K562 (cell line): ENCODE measurements at regions not wholly inside any gene's neighbourhood (a gene's known extent, or its start where the extent isn't known, plus 50 kb on each side); places are given as distances from the start of the nearest gene placed in this dataset.

Source experiments
- ATAC-seq: fragments of 200-7000 bp; cut with Tn5 transposase; 3 replicates; pipeline ENCODE4 v1.9.1; 2020; ENCODE audit warnings: moderate library complexity
- BruUV-seq: library from RNA; stranded (reverse); fragments of 400-500 nt; replicated peaks from 2 replicates; lab custom pipeline; 2021; lab: Mats Ljungman, UMichigan
- CTCF ChIA-PET: fragments of 300-600 bp; formaldehyde crosslinking; extraction: SDS; loops from one replicate; lab custom pipeline; 2021; ENCODE audit warnings: low intra/inter-chr PET ratio; lab: Yijun Ruan, JAX
- POLR2A ChIA-PET: fragments of 300-600, 350-650 bp; sonication (Branson Sonifier 250); formaldehyde crosslinking; extraction: SDS; loops from one replicate; lab custom pipeline; 2021; ENCODE audit warnings: antibody characterized with exemption, inconsistent platforms; lab: Yijun Ruan, JAX
- DNase-seq, 4 experiments: peaks; one replicate each; pipeline versions ENCODE4 v3.0.0 to v3.0.0-alpha.2; 2011 to 2018; ENCODE audit warnings: low spot score in 3 of 4, mixed read lengths in 3 of 4; ENCODE audit errors: extremely low read depth in 1 of 4
- FAIRE-seq: peaks from 2 replicates; lab custom pipeline; 2011; peaks lifted over from hg19 to GRCh38; lab: Jason Lieb, UNC
- H2AFZ ChIP-seq: 2 replicates; pipeline ENCODE4 v1.6.0; 2011; ENCODE audit warnings: low read depth, low read length, control low read depth, inconsistent platforms
- H3K27ac ChIP-seq: fragments of 200-600 bp; 3 replicates; pipeline ENCODE4 v1.8.0; 2011; ENCODE audit warnings: low read depth, mild to moderate bottlenecking, control low read depth, inconsistent platforms, low read length, moderate library complexity, mixed read lengths; ENCODE audit errors: extremely low read depth
- H3K27me3 ChIP-seq, 2 experiments: fragments of 300-600 bp in 1 of 2; 2 replicates in 1 of 2; 3 replicates in 1 of 2; pipeline versions ENCODE4 v1.6.0 to v1.8.0; 2011; ENCODE audit warnings: inconsistent platforms in 2 of 2, low read length in 2 of 2, mild to moderate bottlenecking in 1 of 2, mixed read lengths in 1 of 2, moderate library complexity in 1 of 2; ENCODE audit not compliant: control insufficient read depth in 2 of 2, insufficient read depth in 2 of 2
- H3K36me3 ChIP-seq: fragments of 300-600 bp; 3 replicates; pipeline ENCODE4 v1.8.0; 2011; ENCODE audit warnings: mild to moderate bottlenecking, low read length, inconsistent platforms; ENCODE audit not compliant: control insufficient read depth, insufficient read depth
- H3K4me1 ChIP-seq, 2 experiments: fragments of 200-600 bp in 1 of 2; replicated peaks in 1 of 2; 2 replicates in 1 of 2; 3 replicates in 1 of 2; pipeline versions ENCODE4 v1.5.1 to v1.8.0; 2011; ENCODE audit warnings: inconsistent platforms in 2 of 2, low read length in 2 of 2, mild to moderate bottlenecking in 1 of 2, mixed read lengths in 1 of 2, moderate library complexity in 1 of 2; ENCODE audit not compliant: control insufficient read depth in 2 of 2, insufficient read depth in 2 of 2
- H3K4me2 ChIP-seq: 2 replicates; pipeline ENCODE4 v1.6.1; 2011; ENCODE audit warnings: low read length, control low read depth, inconsistent platforms, mixed read lengths; ENCODE audit not compliant: insufficient read depth
- H3K4me3 ChIP-seq: fragments of 200-600 bp; sonication (generic), shearing (Covaris generic); 2 replicates; pipeline ENCODE4 v1.5.1; 2016; ENCODE audit warnings: control low read depth, inconsistent platforms
- H3K79me2 ChIP-seq: fragments of 200-600 bp; 3 replicates; pipeline ENCODE4 v1.8.0; 2011; ENCODE audit warnings: low read length, inconsistent platforms; ENCODE audit not compliant: control insufficient read depth, insufficient read depth
- H3K9ac ChIP-seq, 2 experiments: 2 replicates each; pipeline versions ENCODE4 v1.6.0 to v1.6.1; 2011; ENCODE audit warnings: low read depth in 2 of 2, low read length in 2 of 2, control low read depth in 1 of 2, inconsistent platforms in 1 of 2, mild to moderate bottlenecking in 1 of 2, mixed read lengths in 1 of 2; ENCODE audit not compliant: insufficient read depth in 1 of 2
- H3K9me1 ChIP-seq: one replicate; pipeline ENCODE4 v1.6.0; 2011; ENCODE audit warnings: inconsistent platforms, mild to moderate bottlenecking, low read length, moderate library complexity; ENCODE audit not compliant: control insufficient read depth, insufficient read depth
- H3K9me3 ChIP-seq: replicated peaks from 2 replicates; pipeline ENCODE4 v1.5.1; 2011; ENCODE audit warnings: low read depth, low read length, inconsistent platforms; ENCODE audit not compliant: control insufficient read depth, insufficient read depth
- H4K20me1 ChIP-seq: replicated peaks from 2 replicates; pipeline ENCODE4 v1.6.1; 2011; ENCODE audit warnings: low read length, inconsistent platforms, mixed read lengths; ENCODE audit not compliant: control insufficient read depth, insufficient read depth
- ARID1B ChIP-seq: fragments of 450-650 bp; IDR thresholded peaks from 2 replicates; pipeline ENCODE4 v1.6.1; 2016; ENCODE audit warnings: antibody characterized with exemption, mild to moderate bottlenecking, inconsistent platforms
- CBX5 ChIP-seq: IDR thresholded peaks from 2 replicates; pipeline ENCODE4 v1.6.1; 2014; ENCODE audit warnings: low read depth, borderline replicate concordance
- HMBOX1 ChIP-seq: sonication (generic); IDR thresholded peaks from 2 replicates; pipeline ENCODE4 v1.6.1; 2016
- POLR2AphosphoS5 ChIP-seq: IDR thresholded peaks from 2 replicates; pipeline ENCODE4 v1.6.1; 2011; ENCODE audit warnings: mild to moderate bottlenecking, low read depth, low read length, moderate library complexity; ENCODE audit not compliant: control insufficient read depth, insufficient read depth
- TCF15 ChIP-seq: fragments of 250-450 bp; sonication (Bioruptor Pico); IDR thresholded peaks from 2 replicates; pipeline ENCODE4 v1.8.0; 2022; ENCODE audit warnings: moderate library complexity, mild to moderate bottlenecking, inconsistent platforms
- TSC22D4 ChIP-seq: fragments of 450-650 bp; IDR thresholded peaks from 2 replicates; pipeline ENCODE4 v1.6.1; 2016; ENCODE audit warnings: missing genetic modification characterization, missing biosample characterization, control low read depth
- ZBTB34 ChIP-seq: fragments of 250-450 bp; sonication (Bioruptor Pico); IDR thresholded peaks from 2 replicates; pipeline ENCODE4 v1.8.0; 2021; ENCODE audit warnings: mild to moderate bottlenecking, moderate library complexity
- ZBTB5 ChIP-seq: fragments of 450-650 bp; IDR thresholded peaks from 2 replicates; pipeline ENCODE4 v1.6.1; 2017; ENCODE audit warnings: antibody characterized with exemption
- ZBTB8A ChIP-seq: fragments of 450-650 bp; IDR thresholded peaks from 2 replicates; pipeline ENCODE4 v1.6.1; 2018; ENCODE audit warnings: mild to moderate bottlenecking, moderate library complexity; ENCODE audit not compliant: partially characterized antibody
- ZKSCAN8 ChIP-seq: fragments of 200-800 bp; sonication (Bioruptor generic); IDR thresholded peaks from 2 replicates; pipeline ENCODE4 v1.6.1; 2016; ENCODE audit warnings: missing genetic modification characterization, missing compliant biosample characterization
- ZNF398 ChIP-seq: fragments of 250-450 bp; sonication (Bioruptor Pico); IDR thresholded peaks from 2 replicates; pipeline ENCODE4 v1.8.0; 2021; ENCODE audit warnings: moderate library complexity, mild to moderate bottlenecking, inconsistent platforms
- ZNF589 ChIP-seq: fragments of 200-800 bp; sonication (Bioruptor generic); IDR thresholded peaks from 2 replicates; pipeline ENCODE4 v1.6.1; 2016; ENCODE audit warnings: low read depth, missing genetic modification characterization, missing compliant biosample characterization
- ZNF75A ChIP-seq: fragments of 450-650 bp; formaldehyde crosslinking; IDR thresholded peaks from 2 replicates; pipeline ENCODE4 v1.4.0; 2020; ENCODE audit warnings: mild to moderate bottlenecking
- WGBS: fragments of 100-300 bp; shearing (Covaris generic); methylation state at CpG from one replicate; pipeline ENCODE4 v1.1.6; 2016; ENCODE audit warnings: low coverage, mixed read lengths; ENCODE audit not compliant: insufficient coverage; ENCODE audit errors: missing lambda C conversion rate; 5-methylcytosine and 5-hydroxymethylcytosine counted together
- in situ Hi-C: fragments of 300-500 bp; cut with MboI; formaldehyde crosslinking; loops from 4 replicates; pipeline ENCODE4 v1.15.0; 2018; ENCODE audit warnings: inconsistent platforms, mixed read lengths
- intact Hi-C: fragments of 100-400 bp; cut with micrococcal nuclease; formaldehyde crosslinking; loops from 2 replicates; pipeline ENCODE4 v1.14.2; 2022

GRCh38 chr6:6402591-6402990 lies 82.1 kb upstream of the F13A1 start:
- Histone ChIP-seq H3K36me3 (no peaks in the 10 kb centered on the region), H3K4me2 (no peak overlapping the region), H3K4me3 (no peak overlapping the region), H3K27me3 (no peaks in the 10 kb centered on the region), H3K27ac (no peak overlapping the region), H3K79me2 (no peaks in the 10 kb centered on the region), H2AFZ (no peak overlapping the region), H3K9me3 (no peaks in the 10 kb centered on the region), H4K20me1 (no peaks in the 10 kb centered on the region), H3K9me1 (no peaks in the 10 kb centered on the region), H3K4me1 (no peaks in the 10 kb centered on the region), H3K9ac (no peak overlapping the region)
- TF ChIP-seq ZNF398 (CRISPR knock-in tag) = no peak
- TF ChIP-seq ZKSCAN8 (CRISPR knock-in tag) = no peak
- TF ChIP-seq ZBTB8A = no peak
- TF ChIP-seq CBX5 = no peak
- TF ChIP-seq POLR2AphosphoS5 = no peak
- no peak for TF ChIP-seq ZBTB34 (CRISPR knock-in tag)
- no peak for TF ChIP-seq ZNF589 (CRISPR knock-in tag)
- no peak for TF ChIP-seq TCF15 (CRISPR knock-in tag)
- TF ChIP-seq ARID1B = no peak
- no peak for TF ChIP-seq ZNF75A (CRISPR knock-in tag)
- TF ChIP-seq TSC22D4 (tag) = no peak
- no peak for TF ChIP-seq ZBTB5
- TF ChIP-seq HMBOX1 = no peak
- ChIA-PET CTCF (no interaction called here), POLR2A (interaction anchor here (0.6 kb wide), 1 partner anchor 10 kb away, joined by 3 read pairs; no protein-coding TSS in a partner anchor)
- ATAC-seq (no peak), FAIRE-seq (no peak), DNase-seq (no peak)
- intact Hi-C loops = no loop called here
- WGBS = 1% methylated on average over 6 of the region's 6 CpGs
- in situ Hi-C loops = no loop called here
- no TSS peak for BruUV-seq
